Dedifferentiated amniotic fluid mesenchymal stem cell (primary cell): ENCODE measurements at regions not wholly inside any gene's neighbourhood (a gene's known extent, or its start where the extent isn't known, plus 50 kb on each side); places are given as distances from the start of the nearest gene placed in this dataset.
"Not testable (repeated sequence)": the region's sequence is repeated elsewhere in the genome, so short reads cannot be mapped to it uniquely, and the experiment has no call there.

Experiments
- DNase-seq: peaks from one replicate; pipeline ENCODE4 v3.0.0-alpha.2; 2016; ENCODE audit errors: extremely low spot score

DNA sequence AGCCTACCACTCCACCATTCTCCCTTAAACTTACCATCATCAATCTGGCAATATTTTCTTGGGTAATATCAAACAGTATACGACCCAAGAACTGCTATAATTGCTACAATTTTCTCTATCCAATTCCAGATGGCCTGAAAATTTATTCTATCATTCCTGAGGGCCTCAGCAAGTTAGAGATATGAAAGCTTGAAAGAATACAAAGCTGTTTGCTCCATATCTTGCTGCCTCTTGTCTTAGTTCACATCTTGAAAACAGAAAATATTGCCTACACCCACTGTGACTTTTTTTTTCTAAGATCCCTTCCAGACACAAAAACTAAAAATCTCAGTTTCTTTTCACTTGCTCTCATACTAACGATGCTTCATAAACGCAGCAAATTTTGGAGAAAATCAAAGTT, 898.9 kb downstream of the OTOL1 start:
- no peak for DNase-seq

GRCh38 chr3:162398554-162398953, 901.9 kb downstream of the OTOL1 start:
- no peak for DNase-seq

DNA sequence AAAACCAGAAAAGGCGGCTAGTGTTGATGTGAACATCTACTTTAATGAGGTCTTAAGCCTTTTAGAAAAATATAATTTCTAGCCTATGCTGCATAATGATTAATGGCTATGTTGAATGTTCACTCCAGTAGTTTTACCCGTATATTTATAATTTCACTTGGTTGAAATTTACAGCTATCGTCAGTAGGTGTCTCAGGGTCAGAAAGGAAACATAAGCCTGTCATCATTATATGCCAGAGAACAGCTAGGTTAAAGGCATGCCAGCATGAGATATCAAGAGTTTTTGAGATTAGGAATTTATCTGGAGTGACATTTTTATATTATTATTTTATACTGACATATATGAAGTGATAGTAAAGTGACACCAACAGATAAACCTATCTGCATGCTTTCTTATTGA, 904.1 kb downstream of the OTOL1 start:
- DNase-seq = no peak

GRCh38 chr3:162411556-162411955, 914.9 kb downstream of the OTOL1 start:
- not testable (repeated sequence) for DNase-seq

DNA sequence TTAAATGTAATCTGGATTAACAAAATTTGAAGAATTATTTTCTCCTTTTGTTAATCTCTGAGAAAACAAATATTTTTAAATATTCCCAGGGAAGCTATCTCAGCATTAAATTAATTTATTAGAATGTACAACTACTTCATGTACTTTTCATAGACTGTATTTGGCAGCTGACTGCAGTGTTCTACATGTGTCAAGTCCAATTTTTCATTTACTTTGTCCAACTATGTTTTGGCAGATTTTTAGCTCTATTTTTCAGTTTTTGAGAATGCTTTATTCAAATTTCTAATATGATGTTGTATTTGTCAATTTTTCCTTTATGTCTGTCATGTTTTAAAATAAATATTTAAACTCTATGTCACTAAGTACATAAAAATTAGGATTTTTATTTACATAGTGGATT, 925.1 kb downstream of the OTOL1 start:
- no peak for DNase-seq

DNA sequence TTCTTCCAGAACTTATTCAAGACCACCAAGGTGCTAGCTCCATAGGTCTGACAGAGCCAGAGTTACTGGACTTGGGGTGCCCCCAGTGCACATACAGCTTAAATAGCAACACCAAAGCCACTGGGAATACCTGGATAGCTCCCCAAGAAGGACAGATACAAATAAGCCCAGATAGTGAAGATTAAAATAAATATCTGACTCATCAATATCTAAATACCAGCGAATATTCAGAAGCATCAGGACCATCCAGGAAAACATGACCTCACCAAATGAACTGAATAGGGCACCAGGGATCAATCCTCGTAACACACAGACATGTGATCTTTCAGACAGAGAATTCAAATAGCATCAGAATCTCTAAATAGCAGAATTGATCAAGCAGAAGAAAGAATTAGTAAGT, 931.6 kb downstream of the OTOL1 start:
- DNase-seq = no peak

DNA sequence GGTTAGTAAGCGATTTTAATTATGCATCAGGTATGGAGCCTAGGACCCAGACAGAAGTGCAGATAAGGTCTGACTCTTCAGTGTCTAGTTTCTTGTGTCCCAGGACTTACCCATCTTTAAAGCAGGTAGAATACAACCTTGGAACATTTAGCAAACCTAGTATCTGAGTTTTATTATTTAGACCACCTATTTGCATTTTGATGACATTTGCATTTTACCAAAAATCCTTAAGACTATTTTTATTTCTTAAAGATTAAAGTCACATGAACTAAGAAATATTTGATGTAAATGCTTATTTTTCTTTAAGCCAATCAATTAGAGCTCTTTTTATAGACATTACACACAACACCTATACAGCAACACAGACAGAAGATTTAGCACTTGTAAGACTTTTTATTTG, 939.1 kb downstream of the OTOL1 start:
- no peak for DNase-seq

DNA sequence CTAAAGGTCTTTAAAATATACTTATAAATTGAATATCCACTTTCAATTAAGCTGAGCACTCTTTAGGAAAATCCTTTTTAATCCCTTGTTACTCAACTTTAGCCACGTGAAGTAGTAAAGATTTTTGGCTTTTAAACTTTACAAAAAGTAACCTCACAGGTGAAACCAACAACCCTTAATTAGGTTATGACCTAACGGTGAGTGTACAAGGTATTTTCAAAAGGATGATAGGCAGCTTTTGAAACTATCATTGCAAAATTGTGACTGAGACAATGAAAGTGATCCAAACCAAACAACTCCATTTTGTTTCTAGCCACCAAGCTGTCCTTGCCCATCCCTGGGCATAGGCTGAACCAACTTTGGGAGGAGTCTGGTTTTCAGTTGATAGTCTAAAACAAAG, 940.2 kb downstream of the OTOL1 start:
- no peak for DNase-seq

DNA sequence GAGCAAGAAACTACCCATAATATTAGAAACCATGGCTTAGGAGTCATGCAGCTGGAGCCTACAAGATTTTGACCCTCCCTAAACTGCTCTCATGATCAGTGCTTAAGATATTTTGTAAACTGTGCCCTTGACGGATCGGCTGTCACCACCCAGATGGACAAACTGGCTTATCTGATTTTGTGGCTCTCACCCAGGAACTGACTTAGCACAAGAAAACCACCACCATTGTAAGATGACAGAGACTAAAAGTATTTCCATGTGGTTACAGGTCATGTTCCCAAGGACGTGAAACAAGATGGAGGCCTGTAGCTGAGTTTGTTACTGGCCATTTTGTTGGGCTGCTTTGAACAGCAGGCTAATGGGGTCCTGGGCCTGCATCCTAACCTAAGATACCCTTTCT, 940.9 kb downstream of the OTOL1 start:
- no peak for DNase-seq

DNA sequence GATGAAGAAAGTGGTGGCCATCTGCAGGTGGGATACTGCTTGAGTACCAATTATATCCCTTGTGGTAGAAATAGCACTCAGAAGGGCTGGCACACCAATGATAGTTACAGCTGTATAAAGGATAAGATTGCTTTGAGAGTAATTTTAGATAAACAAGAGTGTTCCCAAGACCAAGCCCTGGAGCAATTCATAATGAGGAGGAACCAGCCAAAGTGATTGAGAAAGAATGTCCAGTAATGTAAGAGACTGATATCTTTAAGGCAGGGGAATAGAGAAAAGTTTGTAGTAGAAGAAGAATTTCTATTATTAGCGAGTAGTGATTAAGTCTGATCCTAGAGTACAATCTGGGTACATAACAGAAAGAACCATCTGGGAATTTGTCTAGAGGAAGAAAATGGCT, 945.1 kb downstream of the OTOL1 start:
- DNase-seq = no peak

- no peak for DNase-seq
These were observed 946.8 kb downstream of the OTOL1 start for GRCh38 chr3:162443376-162443775.

DNA sequence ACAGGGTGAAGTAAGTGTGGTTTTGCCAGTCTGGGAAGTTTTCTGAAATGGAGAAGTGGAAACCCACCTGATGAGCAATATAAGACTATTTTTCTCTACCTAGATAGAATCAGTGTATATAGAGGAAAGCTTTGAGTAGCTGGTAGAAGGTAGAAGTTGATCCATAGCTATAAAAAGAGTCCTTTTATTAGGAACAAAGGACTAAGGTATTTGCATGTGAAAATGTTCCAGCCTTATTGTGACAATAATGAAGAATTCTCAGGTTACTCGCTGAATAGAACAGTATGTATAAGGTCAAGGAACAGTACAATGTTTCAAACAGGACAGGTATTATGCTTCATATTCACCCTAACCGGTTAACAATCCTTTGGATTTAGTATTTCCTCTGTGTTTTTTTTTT, 972.2 kb downstream of the OTOL1 start:
- no peak for DNase-seq

DNA sequence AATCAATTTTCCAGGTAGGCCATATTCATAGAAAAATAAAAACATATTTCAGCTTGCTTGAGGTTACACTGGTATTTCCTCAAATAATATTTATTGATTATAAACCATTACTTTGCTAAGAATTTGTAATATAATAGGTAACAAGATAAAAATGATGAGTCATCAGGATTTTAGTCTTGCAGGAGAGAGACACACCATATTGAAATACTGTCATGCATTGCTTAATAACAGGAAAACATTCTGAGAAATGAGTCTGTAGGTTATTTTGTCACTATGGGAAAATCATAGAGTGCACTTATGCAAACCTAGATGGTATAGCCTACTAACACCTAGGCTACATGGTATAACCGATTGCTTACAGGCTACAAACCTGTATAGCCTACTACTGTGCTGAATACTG, 990.5 kb downstream of the OTOL1 start:
- DNase-seq = no peak

- DNase-seq = no peak
These were observed 993.2 kb downstream of the OTOL1 start for GRCh38 chr3:162489853-162490252.

DNA sequence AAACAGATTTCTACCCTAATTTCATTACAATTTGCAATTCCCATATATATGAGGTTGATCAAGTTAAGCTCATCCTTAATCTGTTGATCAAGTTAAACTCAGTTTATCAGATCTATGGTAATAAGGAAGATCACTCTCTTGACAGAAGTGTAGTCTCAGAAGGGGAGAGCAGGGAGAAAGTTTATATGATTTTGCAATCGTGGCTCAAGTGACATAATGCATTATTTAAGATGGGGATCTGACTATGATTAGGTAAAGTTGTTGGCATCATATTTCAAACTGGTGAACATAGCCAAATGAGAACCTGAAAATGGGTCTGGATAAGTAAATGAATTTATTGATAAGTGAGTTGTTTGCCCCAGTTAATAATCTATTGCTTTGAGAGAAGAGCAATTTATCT, 995.3 kb downstream of the OTOL1 start:
- DNase-seq = no peak

DNA sequence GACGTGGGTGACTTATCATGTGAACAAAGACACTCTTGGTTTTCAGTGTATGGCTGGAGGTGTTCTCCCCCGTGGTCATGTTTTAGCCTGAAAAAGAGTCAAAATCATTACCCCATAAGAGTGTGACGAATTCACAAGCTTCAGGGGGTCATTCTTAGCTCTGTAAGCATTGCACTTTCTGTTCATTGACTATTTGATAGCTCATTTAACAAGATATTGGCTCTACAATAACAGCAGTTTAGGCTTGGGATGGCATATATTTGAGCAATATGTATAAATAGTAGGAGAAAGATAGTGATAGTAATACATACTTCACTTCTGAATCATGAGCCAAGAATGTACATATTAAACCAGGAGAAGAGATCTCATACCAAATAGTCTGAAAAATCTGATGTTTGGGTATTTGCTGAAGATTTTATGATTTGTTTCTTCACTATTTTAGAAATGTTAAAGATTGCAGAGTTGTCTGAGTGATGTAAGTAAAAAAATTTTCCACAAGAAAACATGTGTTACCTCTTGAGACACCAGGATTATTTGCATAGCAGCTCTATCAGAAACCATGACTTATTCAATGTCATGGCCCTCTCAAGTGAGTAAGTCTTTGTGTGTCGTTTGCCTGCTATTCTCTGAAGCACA, 996.0 kb downstream of the OTOL1 start:
- DNase-seq = peak; percentile 62

- DNase-seq = no peak
These were observed 1002.0 kb downstream of the OTOL1 start for GRCh38 chr3:162498626-162499025.

DNA sequence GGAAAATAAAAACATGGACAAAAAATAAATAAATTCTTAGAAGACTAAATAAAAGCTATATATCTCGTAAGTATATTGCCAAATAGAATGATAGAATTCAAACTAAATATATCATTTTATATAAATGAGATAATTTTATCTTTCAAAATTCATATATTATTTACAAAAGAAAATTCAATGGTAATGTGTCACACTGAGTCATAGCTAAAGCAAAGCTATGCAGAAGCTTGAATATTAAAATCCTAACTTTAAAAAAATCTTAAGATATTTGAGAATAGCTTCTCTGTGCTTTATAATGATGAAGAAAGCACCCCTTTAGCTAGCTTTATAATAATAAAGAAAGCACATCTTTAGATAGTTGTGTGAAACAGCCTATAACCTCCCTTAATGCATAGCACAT, 1010.8 kb downstream of the OTOL1 start:
- DNase-seq = no peak

- no peak for DNase-seq
These were observed 1015.9 kb downstream of the OTOL1 start for GRCh38 chr3:162512488-162512887.

- no peak for DNase-seq
These were observed 1020.5 kb downstream of the OTOL1 start for GRCh38 chr3:162517110-162517509.

GRCh38 chr3:162521669-162522068, 1025.1 kb downstream of the OTOL1 start:
- DNase-seq = no peak

DNA sequence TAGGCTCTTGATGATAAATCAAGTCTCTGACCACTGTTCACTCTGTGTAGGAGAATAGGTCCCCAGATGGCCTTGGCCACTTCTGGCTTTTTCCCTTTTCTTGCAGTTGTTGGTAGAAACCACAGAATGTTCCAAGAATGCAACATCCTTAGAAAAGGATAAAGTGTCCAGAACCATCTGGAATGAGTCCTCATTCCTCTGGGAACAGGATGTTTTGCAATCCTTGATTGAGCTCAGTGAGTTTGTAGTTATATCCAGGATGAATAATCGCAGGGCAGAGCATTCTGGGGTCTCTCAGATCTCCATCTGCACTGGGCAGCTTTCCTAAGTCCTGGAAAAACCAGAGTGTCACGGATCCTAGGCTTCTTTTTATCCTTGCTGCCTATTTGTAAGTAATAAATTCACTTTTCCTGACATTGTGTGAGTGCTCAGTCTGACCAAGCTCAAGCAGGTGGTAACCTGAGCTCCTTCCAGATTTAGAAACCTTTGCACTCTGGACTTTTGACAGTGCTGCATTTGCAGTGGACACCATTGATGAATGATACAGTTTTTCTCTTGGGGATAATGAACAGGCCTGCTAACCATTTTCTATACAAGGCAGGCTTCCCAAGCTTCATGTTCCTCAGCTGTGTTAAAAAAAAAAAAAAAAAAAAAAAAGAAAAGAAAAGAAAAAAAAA, 1028.6 kb downstream of the OTOL1 start:
- DNase-seq = peak; percentile 75

- no peak for DNase-seq
These were observed 1029.2 kb downstream of the OTOL1 start for GRCh38 chr3:162525771-162526170.

GRCh38 chr3:162534431-162534830, 1037.8 kb downstream of the OTOL1 start:
- DNase-seq = no peak
